Loucy (cell line): ENCODE measurements at regions not wholly inside any gene's neighbourhood (a gene's known extent, or its start where the extent isn't known, plus 50 kb on each side); places are given as distances from the start of the nearest gene placed in this dataset.

Source experiments
- H2AFZ ChIP-seq: fragments of 200-600 bp; sonication (generic); 2 replicates; pipeline ENCODE4 v1.6.0; 2016; ENCODE audit warnings: antibody characterized with exemption, mild to moderate bottlenecking, low read length, moderate library complexity
- H3F3A ChIP-seq: fragments of 200-600 bp; 2 replicates; pipeline ENCODE4 v1.6.0; 2016; ENCODE audit warnings: antibody characterized with exemption, low read depth, mild to moderate bottlenecking
- H3K27me3 ChIP-seq: fragments of 200-600 bp; sonication (generic); 2 replicates; pipeline ENCODE4 v1.6.1; 2014; ENCODE audit warnings: low read length, mild to moderate bottlenecking; ENCODE audit not compliant: insufficient read depth, poor library complexity, severe bottlenecking
- H3K36me3 ChIP-seq: fragments of 200-600 bp; sonication (generic); 2 replicates; pipeline ENCODE4 v1.6.1; 2016; ENCODE audit warnings: low read length; ENCODE audit not compliant: insufficient read depth
- H3K4me1 ChIP-seq: fragments of 200-600 bp; sonication (generic); 2 replicates; pipeline ENCODE4 v1.5.1; 2014; ENCODE audit warnings: low read length, mild to moderate bottlenecking; ENCODE audit not compliant: insufficient read depth, poor library complexity, severe bottlenecking
- H3K4me2 ChIP-seq: fragments of 200-600 bp; sonication (generic); 2 replicates; pipeline ENCODE4 v1.6.0; 2014; ENCODE audit warnings: antibody characterized with exemption, low read length, low read depth, mild to moderate bottlenecking; ENCODE audit not compliant: poor library complexity, severe bottlenecking
- H3K4me3 ChIP-seq: fragments of 200-600 bp; sonication (generic); 2 replicates; pipeline ENCODE4 v1.5.1; 2014; ENCODE audit warnings: low read length, mild to moderate bottlenecking, mixed read lengths; ENCODE audit not compliant: poor library complexity, severe bottlenecking
- H3K79me2 ChIP-seq: fragments of 200-600 bp; sonication (generic); 2 replicates; pipeline ENCODE4 v1.6.1; 2014; ENCODE audit warnings: low read length; ENCODE audit not compliant: insufficient read depth
- H3K9ac ChIP-seq: fragments of 200-600 bp; sonication (generic); 2 replicates; pipeline ENCODE4 v1.6.0; 2014; ENCODE audit warnings: mild to moderate bottlenecking, low read depth, low read length, moderate library complexity; ENCODE audit not compliant: poor library complexity, severe bottlenecking
- H3K9me2 ChIP-seq: fragments of 200-600 bp; sonication (generic); replicated peaks from 2 replicates; pipeline ENCODE4 v1.6.1; 2016; ENCODE audit warnings: low read depth, low read length, mixed read lengths
- H3K9me3 ChIP-seq: fragments of 200-600 bp; sonication (generic); 2 replicates; pipeline ENCODE4 v1.6.1; 2014; ENCODE audit warnings: mild to moderate bottlenecking, antibody characterized with exemption, low read length, low read depth; ENCODE audit not compliant: insufficient read depth
- H4K20me1 ChIP-seq: fragments of 200-600 bp; sonication (generic); 2 replicates; pipeline ENCODE4 v1.6.0; 2014; ENCODE audit warnings: antibody characterized with exemption, low read length, mild to moderate bottlenecking; ENCODE audit not compliant: insufficient read depth, poor library complexity, severe bottlenecking
- CTCF ChIP-seq: fragments of 200-600 bp; sonication (generic); conservative IDR thresholded peaks from 2 replicates; pipeline ENCODE4 v1.5.1; 2014; ENCODE audit warnings: mild to moderate bottlenecking, antibody characterized with exemption, low read length
- EZH2phosphoT487 ChIP-seq: fragments of 200-600 bp; IDR thresholded peaks from 2 replicates; pipeline ENCODE4 v1.6.1; 2018; ENCODE audit warnings: antibody characterized with exemption, mild to moderate bottlenecking, moderate library complexity, borderline replicate concordance

GRCh38 chrX:12042615-12043014 lies 95.7 kb upstream of the FRMPD4 start:
- Histone ChIP-seq H2AFZ (no peak overlapping the region), H3K36me3 (no peaks in the 10 kb centered on the region), H3K27me3 (no peaks in the 10 kb centered on the region), H4K20me1 (no peaks in the 10 kb centered on the region), H3K4me3 (no peak overlapping the region), H3K4me1 (no peaks in the 10 kb centered on the region), H3K9me2 (no peaks in the 10 kb centered on the region), H3K9ac (no peak overlapping the region), H3K79me2 (no peaks in the 10 kb centered on the region), H3K9me3 (no peaks in the 10 kb centered on the region), H3F3A (no peaks in the 10 kb centered on the region), H3K4me2 (no peak overlapping the region)
- no peak for TF ChIP-seq EZH2phosphoT487
- TF ChIP-seq CTCF, result no peak

- no peak overlapping the region for H3K9ac ChIP-seq
- no peaks in the 10 kb centered on the region for H3K4me1 ChIP-seq
- no peaks in the 10 kb centered on the region for H3K79me2 ChIP-seq
- no peaks in the 10 kb centered on the region for H3K36me3 ChIP-seq
- H3F3A ChIP-seq, result no peaks in the 10 kb centered on the region
- no peak overlapping the region for H2AFZ ChIP-seq
- no peak for TF ChIP-seq CTCF
- no peak for TF ChIP-seq EZH2phosphoT487
- no peaks in the 10 kb centered on the region for H3K9me3 ChIP-seq
- no peak overlapping the region for H3K4me3 ChIP-seq
- no peaks in the 10 kb centered on the region for H4K20me1 ChIP-seq
- H3K4me2 ChIP-seq, result no peak overlapping the region
- no peaks in the 10 kb centered on the region for H3K27me3 ChIP-seq
- H3K9me2 ChIP-seq, result no peaks in the 10 kb centered on the region
Measured at GRCh38 chrX:12052109-12052508, 86.2 kb upstream of the FRMPD4 start.

GRCh38 chrX:12058087-12058486 lies 80.2 kb upstream of the FRMPD4 start:
- Histone ChIP-seq H3K27me3 (no peaks in the 10 kb centered on the region), H3K4me2 (no peak overlapping the region), H3K79me2 (no peaks in the 10 kb centered on the region), H3K9ac (no peak overlapping the region), H3K36me3 (no peaks in the 10 kb centered on the region), H3K4me1 (no peaks in the 10 kb centered on the region), H3F3A (no peaks in the 10 kb centered on the region), H3K9me3 (no peaks in the 10 kb centered on the region), H4K20me1 (no peaks in the 10 kb centered on the region), H2AFZ (no peak overlapping the region), H3K9me2 (no peaks in the 10 kb centered on the region), H3K4me3 (no peak overlapping the region)
- TF ChIP-seq CTCF, result no peak
- TF ChIP-seq EZH2phosphoT487, result no peak
